Adrenal gland (tissue), 5 donors: ENCODE measurements at regions not wholly inside any gene's neighbourhood (a gene's known extent, or its start where the extent isn't known, plus 50 kb on each side); places are given as distances from the start of the nearest gene placed in this dataset.

Experiments used
- POLR2A ChIP-seq, 2 donors: fragments of 450-650 bp; IDR thresholded peaks; one replicate each; pipeline ENCODE4 v1.6.1; 2017; ENCODE audit warnings: antibody characterized with exemption in 2 of 2, mild to moderate bottlenecking in 2 of 2, moderate library complexity in 1 of 2
- TF ChIP-seq, protein P1 (sequence below), 6 experiments: fragments of 450-650 bp in 4 of 6; fragments of 200-600 bp in 2 of 6; sonication (generic) in 1 of 6; IDR thresholded peaks; 1 replicate in 5 of 6; 2 replicates in 1 of 6; pipeline versions ENCODE4 v1.5.1 to v1.8.0; 2016 to 2021; ENCODE audit warnings: antibody characterized with exemption in 6 of 6, mild to moderate bottlenecking in 2 of 6, moderate library complexity in 1 of 6
- donor health status: DM: no; HTN: no; CAD: no.

DNA sequence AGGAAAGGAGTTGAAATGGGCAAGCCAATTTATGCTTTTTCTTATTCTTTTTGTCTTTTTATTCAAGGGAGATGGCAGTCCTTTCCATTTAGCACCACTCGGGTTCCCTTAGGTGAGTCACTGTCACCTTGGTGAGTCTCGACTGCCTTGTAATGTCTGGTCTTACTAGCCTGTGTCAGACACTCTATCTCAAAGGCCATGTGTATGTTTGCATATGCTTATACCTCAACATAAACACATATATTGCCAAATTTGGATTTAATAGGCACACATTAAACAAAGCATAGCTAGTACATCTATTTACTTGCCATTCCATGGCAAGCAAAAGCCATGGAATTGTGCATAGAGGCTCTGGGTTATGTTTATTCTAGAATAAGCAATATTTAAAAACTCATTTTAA lies 624.9 kb upstream of the FOXG1 start:
- TF ChIP-seq, protein P1, sequence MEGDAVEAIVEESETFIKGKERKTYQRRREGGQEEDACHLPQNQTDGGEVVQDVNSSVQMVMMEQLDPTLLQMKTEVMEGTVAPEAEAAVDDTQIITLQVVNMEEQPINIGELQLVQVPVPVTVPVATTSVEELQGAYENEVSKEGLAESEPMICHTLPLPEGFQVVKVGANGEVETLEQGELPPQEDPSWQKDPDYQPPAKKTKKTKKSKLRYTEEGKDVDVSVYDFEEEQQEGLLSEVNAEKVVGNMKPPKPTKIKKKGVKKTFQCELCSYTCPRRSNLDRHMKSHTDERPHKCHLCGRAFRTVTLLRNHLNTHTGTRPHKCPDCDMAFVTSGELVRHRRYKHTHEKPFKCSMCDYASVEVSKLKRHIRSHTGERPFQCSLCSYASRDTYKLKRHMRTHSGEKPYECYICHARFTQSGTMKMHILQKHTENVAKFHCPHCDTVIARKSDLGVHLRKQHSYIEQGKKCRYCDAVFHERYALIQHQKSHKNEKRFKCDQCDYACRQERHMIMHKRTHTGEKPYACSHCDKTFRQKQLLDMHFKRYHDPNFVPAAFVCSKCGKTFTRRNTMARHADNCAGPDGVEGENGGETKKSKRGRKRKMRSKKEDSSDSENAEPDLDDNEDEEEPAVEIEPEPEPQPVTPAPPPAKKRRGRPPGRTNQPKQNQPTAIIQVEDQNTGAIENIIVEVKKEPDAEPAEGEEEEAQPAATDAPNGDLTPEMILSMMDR (IDR thresholded peaks at IDR 0.05), result no peak
- TF ChIP-seq POLR2A (IDR thresholded peaks at IDR 0.05), result no peak
